Kidney tubule cell (primary cell): ENCODE measurements at regions not wholly inside any gene's neighbourhood (a gene's known extent, or its start where the extent isn't known, plus 50 kb on each side); places are given as distances from the start of the nearest gene placed in this dataset.

Experiments
- DNase-seq: peaks from one replicate; pipeline ENCODE4 v3.0.0-alpha.2; 2018; ENCODE audit warnings: low spot score

GRCh38 chr4:163622379-163623035 is 128.0 kb downstream of the TMA16 start:
- no peak for DNase-seq

GRCh38 chr4:163623787-163624186 is 129.3 kb downstream of the TMA16 start:
- no peak for DNase-seq

- no peak for DNase-seq
These were observed 130.2 kb downstream of the TMA16 start for GRCh38 chr4:163624727-163625126.

- DNase-seq: no peak
These were observed 136.8 kb downstream of the TMA16 start for GRCh38 chr4:163631288-163631687.

GRCh38 chr4:163638909-163639308 is 144.4 kb downstream of the TMA16 start:
- DNase-seq: no peak

- no peak for DNase-seq
These were observed 155.1 kb downstream of the TMA16 start for GRCh38 chr4:163649557-163650091.

GRCh38 chr4:163651761-163652160 is 157.3 kb downstream of the TMA16 start:
- DNase-seq: no peak

- no peak for DNase-seq
These were observed 160.1 kb downstream of the TMA16 start for GRCh38 chr4:163654621-163655020.

GRCh38 chr4:163660636-163661035 is 166.1 kb downstream of the TMA16 start:
- no peak for DNase-seq

GRCh38 chr4:163662768-163663167 is 168.3 kb downstream of the TMA16 start:
- no peak for DNase-seq

GRCh38 chr4:163663454-163664225 is 169.2 kb downstream of the TMA16 start:
- DNase-seq: no peak

GRCh38 chr4:163665101-163665500 is 170.6 kb downstream of the TMA16 start:
- no peak for DNase-seq

- no peak for DNase-seq
These were observed 171.2 kb downstream of the TMA16 start for GRCh38 chr4:163665521-163666331.

GRCh38 chr4:163666332-163666873 is 171.9 kb downstream of the TMA16 start:
- no peak for DNase-seq

GRCh38 chr4:163672751-163673150 is 178.3 kb downstream of the TMA16 start:
- DNase-seq: no peak

- no peak for DNase-seq
These were observed 179.6 kb downstream of the TMA16 start for GRCh38 chr4:163673848-163674697.

- peak; percentile 17 for DNase-seq
These were observed 184.7 kb downstream of the TMA16 start for GRCh38 chr4:163679189-163679588.

GRCh38 chr4:163680386-163681098 is 186.1 kb downstream of the TMA16 start:
- DNase-seq: no peak

- peak; percentile 41 for DNase-seq
These were observed 186.8 kb downstream of the TMA16 start for GRCh38 chr4:163681208-163681821.

GRCh38 chr4:163688856-163689255 is 194.4 kb downstream of the TMA16 start:
- no peak for DNase-seq
